C4-2B (cell line): ENCODE measurements at regions not wholly inside any gene's neighbourhood (a gene's known extent, or its start where the extent isn't known, plus 50 kb on each side); places are given as distances from the start of the nearest gene placed in this dataset.

ENCODE experiments used
- H3K27ac ChIP-seq: fragments of 450-650 bp; 2 replicates; pipeline ENCODE4 v1.5.1; 2017
- CTCF ChIP-seq: fragments of 450-650 bp; conservative IDR thresholded peaks from 2 replicates; pipeline ENCODE4 v1.5.1; 2017; ENCODE audit warnings: mild to moderate bottlenecking
- ZFX ChIP-seq: fragments of 450-650 bp; IDR thresholded peaks from 2 replicates; pipeline ENCODE4 v1.6.1; 2017

- no peak for TF ChIP-seq CTCF
- TF ChIP-seq ZFX = no peak
- no peak overlapping the region for H3K27ac ChIP-seq
Measured at GRCh38 chr2:222776792-222777191, 84.0 kb upstream of the ACSL3 start.

GRCh38 chr2:222778400-222778799 lies 82.4 kb upstream of the ACSL3 start:
- no peak overlapping the region for H3K27ac ChIP-seq
- TF ChIP-seq CTCF (no peak), ZFX (no peak)

- TF ChIP-seq CTCF (no peak), ZFX (no peak)
- no peak overlapping the region for H3K27ac ChIP-seq
Measured at GRCh38 chr2:222779145-222779832, 81.5 kb upstream of the ACSL3 start.

GRCh38 chr2:222780051-222780450 lies 80.8 kb upstream of the ACSL3 start:
- H3K27ac ChIP-seq = no peak overlapping the region
- no peak for TF ChIP-seq CTCF
- TF ChIP-seq ZFX = no peak

- no peak overlapping the region for H3K27ac ChIP-seq
- no peak for TF ChIP-seq ZFX
- TF ChIP-seq CTCF = no peak
Measured at GRCh38 chr2:222782201-222782730, 78.6 kb upstream of the ACSL3 start.

- TF ChIP-seq CTCF = no peak
- no peak for TF ChIP-seq ZFX
Measured at GRCh38 chr2:222783592-222783991, 77.2 kb upstream of the ACSL3 start.

GRCh38 chr2:222790932-222791331 lies 69.9 kb upstream of the ACSL3 start:
- TF ChIP-seq CTCF (no peak), ZFX (no peak)
- H3K27ac ChIP-seq = peak overlapping the region; percentile 27

More at GRCh38 chr2:222783592-222783991, 77.2 kb upstream of the ACSL3 start:
- no peak overlapping the region for H3K27ac ChIP-seq
